Embryonic facial prominence (tissue), 1 donor: ENCODE measurements at regions not wholly inside any gene's neighbourhood (a gene's known extent, or its start where the extent isn't known, plus 50 kb on each side); places are given as distances from the start of the nearest gene placed in this dataset.

Experiments used
- DNase-seq: peaks from one replicate; pipeline ENCODE4 v3.0.0-alpha.2; 2016; ENCODE audit errors: extremely low spot score

DNA sequence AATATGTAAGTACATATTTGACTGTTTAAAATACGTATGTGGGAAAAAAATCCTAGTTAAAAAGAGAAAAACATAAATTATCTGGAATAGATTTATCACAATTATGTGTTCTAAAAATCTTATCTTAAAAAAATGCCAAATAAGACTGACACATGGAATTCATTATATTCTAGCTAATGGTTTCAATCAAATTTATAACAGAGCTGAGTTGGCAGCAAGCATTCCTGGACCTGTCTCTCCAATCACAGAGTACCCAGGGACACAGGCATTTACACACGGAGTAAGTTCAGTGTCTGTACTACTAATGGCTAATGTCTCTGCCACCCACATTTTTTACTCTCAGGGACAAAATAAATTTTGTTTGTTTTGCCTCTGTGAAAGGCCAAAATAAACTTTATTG is 122.3 kb downstream of the RPS12 start:
- DNase-seq = no peak

DNA sequence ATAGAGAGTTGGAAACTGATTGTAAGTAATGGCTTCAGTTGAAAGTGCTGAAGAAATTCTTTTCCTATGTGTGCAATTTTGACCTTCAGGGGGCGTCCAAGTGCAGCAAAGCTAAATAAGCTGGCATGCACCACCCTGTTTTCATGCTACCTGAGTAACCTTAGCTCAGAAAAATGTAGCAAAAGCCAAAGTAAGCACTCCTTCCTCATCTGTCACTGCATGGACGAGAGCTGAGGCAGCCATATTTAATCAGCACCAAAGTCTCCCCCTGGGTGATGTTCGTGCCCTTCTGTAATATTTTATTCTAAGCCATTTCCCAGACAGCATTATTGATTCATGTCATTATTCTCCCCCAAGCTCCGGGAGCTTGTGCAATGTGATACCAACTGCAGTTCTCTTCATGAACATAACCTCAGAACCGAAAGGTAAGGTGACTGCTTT is 123.1 kb downstream of the RPS12 start:
- peak; percentile 12 for DNase-seq

DNA sequence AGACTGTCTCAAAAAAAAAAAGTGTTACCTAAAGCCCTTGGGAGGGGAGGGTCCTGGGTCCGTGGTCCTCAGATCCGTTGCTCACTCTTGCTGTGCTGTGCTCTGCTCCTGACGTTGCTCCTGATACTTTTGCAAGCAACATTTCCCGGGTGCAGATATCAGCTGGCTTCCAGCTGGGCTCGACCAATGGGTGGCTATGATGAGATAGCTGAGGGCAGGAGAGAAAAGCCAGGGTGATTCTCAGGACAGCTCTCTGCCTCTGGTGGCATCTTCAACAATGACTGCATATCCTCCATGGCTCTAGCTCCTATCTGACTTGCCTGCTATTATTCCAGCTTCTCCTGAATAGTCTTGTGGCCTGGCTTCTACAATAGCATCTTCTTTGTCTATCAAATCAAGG is 134.5 kb downstream of the RPS12 start:
- no peak for DNase-seq

DNA sequence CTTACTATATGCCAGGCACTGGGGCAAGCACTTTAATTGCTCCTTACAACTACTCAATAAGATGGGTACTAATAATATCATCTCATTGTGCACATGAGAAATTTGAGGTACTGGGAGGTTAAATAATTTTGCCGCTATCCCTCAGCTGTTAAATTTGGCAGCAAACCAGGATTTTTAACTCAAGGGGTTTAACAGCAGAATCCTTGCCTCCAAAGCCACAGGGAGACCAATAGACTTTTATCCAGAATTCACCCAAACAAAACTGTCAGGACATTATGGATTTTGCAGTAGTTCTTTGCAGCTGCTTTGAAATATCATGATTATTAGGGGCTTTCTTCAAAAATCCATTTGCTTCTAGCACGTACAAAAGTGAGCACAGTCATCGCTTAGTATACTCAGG is 136.2 kb downstream of the RPS12 start:
- no peak for DNase-seq

DNA sequence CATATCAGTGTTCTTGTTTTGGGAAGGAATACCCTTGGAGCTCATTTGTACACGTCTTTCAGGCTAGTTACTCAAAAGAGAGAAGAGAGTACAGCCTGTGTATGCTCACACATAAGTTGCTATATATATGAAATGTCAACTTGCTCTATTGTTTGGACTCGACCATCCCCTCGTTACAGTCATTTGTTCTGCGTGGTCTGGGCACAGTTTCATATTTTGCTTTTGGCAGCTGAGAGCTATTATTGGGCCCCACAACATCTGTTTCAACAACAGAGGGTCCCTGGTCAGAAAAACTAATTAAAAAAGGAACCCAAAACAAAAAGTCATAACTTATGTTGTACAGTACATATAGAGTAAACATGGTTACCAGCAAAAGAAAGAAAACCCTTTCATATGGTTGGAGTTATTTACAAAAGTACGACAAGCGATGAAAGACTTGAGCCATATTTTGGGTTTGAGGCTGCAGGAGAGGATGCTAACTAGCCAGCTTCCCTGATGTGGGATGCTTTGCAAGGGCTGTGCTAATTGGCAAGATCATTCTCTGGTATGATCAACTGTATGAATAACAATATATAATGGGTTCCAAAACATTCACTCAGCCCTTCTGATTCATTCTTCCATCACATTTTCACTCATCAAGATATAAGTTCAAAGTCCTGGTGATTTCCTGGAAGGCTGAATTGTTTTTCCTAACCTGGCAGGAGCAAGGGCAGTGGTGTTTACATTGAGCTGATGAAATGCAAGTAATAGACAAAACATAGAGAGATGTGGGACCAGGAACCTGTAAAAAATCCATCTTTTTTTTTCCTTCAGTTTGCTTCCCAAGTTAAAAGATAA is 137.9 kb downstream of the RPS12 start:
- DNase-seq = no peak

DNA sequence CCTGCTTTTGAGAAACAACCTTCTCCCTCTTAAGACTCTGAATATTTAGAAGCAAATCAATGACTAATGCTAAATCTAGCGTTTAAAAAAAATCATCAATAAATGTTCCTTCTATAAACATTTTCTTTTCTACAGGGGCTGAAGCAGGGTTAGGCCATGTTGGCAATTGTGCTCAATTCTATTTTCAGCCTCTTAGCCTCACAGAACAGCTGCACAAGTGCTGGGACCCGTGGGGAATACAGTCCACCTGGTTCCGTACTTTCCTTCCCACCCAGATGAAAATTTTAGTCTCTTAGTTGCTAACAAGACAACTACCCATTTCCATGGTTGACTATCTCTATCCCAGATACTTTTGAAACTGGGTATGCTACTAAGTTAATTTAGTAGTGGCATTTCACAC is 138.6 kb downstream of the RPS12 start:
- DNase-seq = no peak

DNA sequence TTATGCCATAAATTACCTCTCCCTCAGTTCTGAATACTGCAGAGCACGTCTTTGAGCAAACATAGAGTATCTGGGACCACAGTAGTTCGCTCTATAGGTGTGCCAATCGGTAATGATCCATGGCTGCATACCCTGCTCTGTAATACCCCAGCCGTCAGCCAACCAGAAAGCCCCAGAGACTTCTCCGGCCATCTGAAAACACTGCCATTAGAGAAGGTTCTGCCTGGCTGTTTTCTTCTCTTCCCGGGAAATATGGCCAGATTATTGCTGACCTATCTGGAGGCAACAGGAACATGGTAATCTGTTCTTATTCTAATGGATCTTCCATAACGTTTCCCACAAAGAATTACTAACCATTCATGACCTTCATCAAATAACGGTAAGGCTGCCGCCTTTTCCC is 139.9 kb downstream of the RPS12 start:
- no peak for DNase-seq

DNA sequence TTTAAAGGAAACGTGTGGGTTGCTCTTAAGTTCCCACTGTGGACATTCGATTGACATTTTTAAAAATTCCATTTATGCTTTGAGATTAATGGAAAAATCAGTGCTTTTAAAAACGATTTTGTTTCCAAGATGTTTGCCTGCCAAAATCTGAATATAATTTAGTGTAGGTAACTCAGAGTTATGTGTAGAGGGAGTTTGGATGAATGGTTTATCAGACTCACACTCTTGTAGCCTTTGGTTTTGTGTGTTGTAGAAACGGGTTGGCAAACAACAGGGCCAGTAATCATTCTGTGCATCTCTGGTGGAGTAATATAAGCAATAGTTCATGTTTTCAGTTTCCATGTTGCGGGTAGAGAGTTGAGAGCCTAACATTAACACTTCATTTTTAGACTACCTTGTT is 140.6 kb downstream of the RPS12 start:
- no peak for DNase-seq

DNA sequence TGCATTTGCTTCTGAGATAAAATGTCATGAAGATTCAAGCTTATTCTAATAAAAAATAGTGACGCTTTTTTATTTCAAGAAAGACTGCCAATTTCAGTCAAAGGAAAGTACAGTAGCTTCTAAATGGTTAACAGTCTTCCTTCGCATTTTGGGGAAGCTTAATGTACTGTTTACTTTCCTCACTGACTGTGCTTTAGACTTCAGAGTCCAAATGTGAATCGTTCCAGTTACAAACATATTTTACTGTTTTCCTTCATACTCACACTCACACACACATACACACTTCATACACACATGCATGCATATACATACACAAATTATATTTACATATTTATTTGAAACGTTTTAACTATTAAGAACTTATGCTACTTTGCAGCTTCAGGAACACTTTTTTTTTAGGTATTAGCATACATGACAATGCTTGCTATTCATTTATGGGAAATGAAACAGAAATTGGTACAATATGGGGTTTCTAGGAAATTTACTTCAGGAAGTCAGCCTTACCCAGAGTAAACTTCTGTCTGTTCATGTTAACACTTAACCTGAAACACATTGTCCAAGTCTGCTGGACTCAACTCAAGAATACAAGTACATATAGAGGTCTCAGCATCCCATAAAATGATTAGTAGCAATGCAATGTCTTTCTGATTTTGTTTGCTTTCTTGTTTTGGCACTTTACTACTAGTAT is 145.4 kb downstream of the RPS12 start:
- peak; percentile 20 for DNase-seq

DNA sequence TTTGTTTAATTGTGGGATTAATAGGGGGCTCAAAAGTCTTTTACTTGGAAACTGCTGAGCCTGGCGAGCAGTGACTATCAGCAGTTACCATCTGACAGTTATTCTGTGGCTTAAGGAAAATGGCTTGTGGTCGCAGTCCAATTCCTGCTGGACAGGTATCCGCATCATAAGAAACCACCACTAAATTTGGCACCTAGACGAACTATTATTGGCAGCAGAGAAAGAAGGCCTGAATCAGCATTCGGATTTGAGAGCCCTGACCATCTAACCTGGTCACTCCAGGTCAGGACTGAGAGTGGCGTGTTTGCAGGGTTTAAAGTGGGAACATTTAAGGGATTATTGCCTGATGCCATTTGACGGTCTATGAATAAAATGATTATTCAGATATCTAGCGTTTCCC is 146.4 kb downstream of the RPS12 start:
- no peak for DNase-seq

DNA sequence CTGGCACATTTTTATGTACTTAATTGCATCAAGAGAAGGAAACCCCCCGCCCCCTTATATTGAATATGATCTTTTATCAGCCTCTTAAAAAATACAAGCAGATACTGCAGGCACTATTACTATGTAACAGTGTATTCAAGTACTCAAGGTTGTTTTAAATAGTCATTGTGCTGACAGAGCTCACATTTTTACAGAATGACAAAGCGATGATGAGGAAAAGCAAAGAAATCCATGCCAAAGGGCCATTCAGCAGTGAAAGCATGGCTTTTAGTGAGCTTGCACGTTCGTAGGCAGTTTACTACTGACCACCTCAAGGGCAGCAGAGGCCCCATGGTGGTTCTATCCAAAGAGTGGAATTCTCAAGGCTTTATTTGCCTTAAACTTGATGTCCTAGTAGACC is 146.8 kb downstream of the RPS12 start:
- no peak for DNase-seq

DNA sequence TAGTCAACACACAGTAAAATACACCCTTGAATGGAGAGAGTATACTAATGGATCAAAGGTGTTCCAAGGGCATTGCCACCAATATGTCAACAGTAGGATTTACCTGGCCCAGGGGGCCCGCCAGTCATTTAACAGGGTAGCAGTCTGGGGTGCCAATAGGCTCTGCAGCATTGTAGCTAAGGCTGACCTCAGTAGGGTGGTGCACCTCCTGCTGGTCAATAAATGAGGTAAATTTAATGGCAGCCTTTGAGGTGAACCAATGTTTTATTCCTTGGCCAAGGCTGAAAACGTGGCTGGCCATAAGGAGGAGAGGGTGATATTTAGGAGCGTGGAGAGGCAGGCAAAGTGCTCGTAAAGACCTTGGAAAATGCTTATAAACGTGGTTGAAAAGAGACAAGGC is 147.2 kb downstream of the RPS12 start:
- DNase-seq = no peak

DNA sequence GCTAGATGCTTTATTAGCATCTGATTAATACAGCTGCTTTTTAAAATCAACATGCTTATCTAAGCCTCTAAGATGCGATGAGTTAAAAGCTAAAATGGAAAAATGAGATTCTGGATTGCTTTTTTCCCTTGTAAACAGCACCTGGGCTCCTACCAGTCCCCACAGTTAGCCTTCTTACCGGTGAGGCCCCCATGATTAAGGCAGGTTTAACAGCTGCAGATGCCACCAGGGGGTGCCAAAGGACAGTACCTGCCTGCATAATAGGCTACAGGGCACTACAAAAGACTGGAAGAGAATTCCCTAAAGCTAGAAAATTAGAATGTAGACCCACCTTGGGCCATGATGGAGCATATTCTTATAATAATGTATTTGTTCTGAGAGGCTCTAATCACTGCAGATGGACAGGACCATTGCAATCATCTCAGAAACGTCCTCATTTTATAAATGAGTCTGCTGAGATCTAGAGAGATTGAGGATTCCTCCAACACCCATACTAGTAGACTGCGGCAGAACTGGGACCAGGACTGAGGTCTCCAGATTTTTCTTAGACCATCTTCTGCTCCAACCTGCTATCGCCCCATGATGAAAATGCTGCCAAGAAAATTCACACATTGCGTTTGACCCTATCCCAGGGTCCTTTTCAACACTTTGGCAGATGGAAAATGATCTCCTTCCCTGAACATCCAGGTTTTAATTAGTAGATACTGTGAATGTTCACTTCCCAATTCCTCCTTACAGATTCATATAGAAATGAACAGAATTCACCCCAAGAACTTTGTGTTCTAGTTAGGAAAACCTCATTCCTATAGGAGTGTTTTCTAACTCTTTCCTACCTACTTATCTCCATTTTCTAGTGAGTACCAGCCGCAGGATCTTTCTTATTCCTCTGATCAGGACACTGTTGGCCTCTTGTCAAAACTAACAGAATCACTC is 148.8 kb downstream of the RPS12 start:
- DNase-seq = no peak

DNA sequence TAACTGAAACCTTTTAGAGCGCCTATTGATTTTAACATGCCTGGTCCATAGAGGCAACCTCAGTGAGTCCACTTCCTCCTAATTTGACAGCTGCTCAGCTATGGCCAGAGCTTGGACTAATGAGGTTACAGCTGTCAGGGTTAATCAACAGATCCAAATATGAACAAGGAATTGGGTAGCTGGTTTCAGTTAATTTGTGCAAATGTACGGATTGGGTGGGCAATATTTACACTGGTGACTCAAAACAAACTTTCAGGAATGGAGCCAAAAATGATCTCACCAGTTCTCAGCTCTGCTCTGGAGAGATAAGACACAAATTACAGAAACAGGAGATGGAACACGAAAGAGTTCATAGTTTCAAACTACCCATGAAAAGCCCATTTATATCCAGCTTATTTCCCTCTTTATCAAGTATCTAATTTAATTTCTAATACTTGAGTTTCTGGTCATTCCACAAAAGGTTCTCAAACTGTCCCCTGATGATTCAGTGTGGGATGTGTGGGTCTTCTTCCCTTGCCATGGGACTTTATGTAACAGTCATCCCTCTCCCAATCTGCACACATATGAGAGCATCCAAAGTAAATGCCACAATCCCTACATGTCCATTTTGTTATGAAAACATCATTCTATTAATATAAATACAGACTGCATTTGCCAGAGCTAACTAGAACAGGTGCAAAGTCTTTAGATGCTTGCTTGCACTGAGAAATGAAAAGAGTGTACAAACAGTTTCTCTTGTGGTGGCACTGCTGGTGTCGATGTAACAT is 149.9 kb downstream of the RPS12 start:
- DNase-seq = no peak

DNA sequence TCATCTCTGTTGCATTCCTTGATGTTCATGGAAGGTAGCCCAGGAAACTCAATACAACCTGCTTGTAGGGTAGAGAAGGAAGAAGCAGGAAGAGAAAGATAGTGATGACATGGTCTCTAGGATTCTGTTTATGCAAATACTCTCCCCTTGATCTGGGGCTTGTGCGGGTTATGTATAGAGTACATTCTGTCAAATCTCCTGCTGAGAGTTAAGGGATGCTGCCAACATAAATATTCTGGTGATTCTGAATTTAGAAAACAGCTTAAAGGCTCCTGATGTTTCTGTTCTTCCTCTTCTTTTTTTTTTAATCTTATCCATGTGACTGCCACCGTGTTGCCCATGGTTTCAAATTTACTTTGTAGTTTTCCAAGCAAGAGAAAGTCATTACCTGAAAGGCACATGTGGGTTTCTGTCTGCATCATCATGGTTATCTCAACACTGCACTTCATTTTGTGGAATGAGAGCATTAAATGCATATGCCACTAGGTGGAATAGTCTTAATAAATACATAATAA is 150.6 kb downstream of the RPS12 start:
- no peak for DNase-seq

DNA sequence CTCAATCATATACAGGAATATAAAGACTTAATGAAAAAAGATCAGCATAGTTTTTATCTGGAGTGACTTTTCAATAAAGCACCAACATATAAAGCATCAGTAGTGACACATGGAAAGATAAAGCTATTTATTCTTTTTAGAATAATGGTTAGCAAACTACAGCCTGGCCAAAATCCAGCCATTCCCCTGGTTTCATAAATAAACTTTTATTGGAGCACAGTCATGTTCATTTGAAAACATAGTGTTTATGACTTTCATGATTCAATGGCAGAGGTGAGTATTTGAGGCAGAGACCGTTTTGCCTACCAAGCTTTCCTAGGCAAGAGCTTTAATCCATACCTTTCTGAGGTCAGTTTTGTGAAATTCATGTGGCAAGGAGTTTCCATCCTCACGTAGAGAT is 153.5 kb downstream of the RPS12 start:
- DNase-seq = no peak

DNA sequence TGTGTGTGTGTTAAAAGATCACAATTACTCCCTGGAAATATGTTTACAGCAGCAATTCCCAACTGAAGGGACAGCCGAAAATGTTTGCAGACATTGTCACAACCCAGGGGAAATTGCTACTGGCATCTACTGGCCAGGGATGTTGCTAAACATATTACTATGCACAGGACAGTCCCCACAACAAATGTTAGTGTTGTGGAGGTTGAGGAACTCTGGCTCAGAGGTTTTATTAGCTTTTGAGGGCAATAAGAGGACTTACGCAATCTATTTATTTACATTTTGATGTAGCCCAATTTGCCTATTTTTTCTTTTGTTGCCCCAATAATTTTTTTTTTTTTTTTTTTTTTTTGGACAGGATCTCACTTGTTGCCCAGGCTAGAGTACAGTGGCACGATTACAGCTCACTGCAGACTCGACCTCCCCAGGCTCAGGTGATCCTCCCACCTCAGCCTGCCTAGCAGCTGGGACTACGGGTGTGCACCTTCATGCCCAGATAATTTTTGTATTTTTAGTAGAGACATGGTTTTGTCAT is 154.1 kb downstream of the RPS12 start:
- no peak for DNase-seq

DNA sequence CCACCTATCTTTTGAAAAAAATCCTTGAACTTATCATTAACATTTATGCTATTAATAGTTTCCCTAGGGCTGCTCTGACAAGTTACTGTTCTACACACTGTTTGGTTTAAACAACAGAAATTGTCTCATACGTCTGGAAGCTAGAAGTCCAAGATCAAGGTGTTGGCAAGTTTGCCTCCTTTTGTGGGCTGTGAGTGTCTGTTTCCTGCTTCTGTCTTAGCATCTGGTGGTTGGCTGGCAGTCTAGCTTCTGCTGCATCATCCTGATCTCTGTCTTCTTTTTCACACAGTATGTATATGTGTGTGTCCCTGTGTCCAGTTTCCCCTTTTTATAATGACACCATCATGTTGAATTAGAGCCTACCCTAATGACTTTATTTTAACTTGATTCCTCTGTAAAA is 154.8 kb downstream of the RPS12 start:
- no peak for DNase-seq

DNA sequence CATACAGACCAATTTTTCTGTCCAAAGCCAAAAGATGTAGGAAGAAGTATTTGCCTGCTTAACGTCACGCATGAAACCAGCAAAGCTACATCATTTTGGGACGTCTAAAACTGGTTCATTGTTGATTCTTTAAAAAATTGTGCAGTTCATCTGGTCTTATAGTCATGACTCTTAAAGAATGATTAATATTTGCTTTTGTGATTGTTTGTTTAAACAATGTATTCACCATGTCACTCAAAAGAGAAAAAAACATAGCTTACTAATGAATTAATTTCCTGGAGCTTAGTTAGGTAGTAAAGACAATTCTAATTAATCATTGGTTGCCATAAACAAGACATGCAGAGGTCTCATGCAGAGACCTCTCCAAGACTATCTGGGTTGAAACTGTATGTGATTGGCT is 157.3 kb downstream of the RPS12 start:
- no peak for DNase-seq

DNA sequence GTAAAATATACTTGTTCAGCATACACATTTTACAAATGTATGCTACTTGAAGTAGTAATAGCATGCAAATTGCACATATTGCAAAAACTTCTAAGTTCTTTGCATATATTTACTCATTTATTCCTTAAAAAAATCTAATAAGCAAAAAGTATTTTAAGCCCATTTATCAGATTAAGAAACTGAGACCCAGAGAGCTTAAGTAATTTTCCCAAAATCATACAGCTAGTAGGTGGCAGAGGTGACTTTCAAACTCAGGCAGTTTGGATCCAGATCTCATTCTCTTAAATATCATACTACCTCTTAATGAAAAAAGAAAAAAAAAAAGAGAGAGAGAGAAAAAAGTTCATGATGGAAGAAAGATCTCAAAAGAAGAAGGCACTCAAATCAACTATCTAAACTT is 157.9 kb downstream of the RPS12 start:
- no peak for DNase-seq

DNA sequence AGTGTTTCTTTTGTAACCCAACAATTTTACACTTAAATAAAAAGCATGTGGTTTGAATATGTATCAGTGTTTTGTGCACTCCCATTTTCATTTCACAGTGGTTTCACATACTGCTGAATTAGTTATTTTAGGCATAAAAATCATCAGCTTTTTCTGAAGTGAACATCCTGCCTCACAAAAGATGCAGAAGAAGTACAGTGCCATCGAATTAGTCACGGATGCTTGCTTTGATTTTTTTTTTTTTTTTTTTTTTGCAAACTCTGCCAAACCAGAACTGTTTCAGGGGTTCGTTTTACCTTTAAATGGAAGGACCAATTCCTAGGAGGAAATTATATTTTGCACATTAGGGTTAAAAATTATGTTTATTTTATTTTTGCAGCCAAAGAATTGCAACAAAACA is 158.6 kb downstream of the RPS12 start:
- no peak for DNase-seq
